Endothelial cell of umbilical vein (primary cell): ENCODE measurements at regions not wholly inside any gene's neighbourhood (a gene's known extent, or its start where the extent isn't known, plus 50 kb on each side); places are given as distances from the start of the nearest gene placed in this dataset.

ENCODE experiments used
- BruUV-seq: library from RNA; stranded (reverse); fragments of 400-500 nt; replicated peaks from 2 replicates; lab custom pipeline; 2021; lab: Mats Ljungman, UMichigan
- CTCF ChIA-PET: fragments of 300-600, 350-600 bp; sonication (Branson Sonifier 250); formaldehyde crosslinking; loops from one replicate; lab custom pipeline; 2021; ENCODE audit warnings: antibody characterized with exemption, inconsistent platforms; lab: Charles Lee
- POLR2A ChIA-PET: fragments of 300-600, 350-600 bp; sonication (Branson Sonifier 250); formaldehyde crosslinking; loops from one replicate; lab custom pipeline; 2021; ENCODE audit warnings: antibody characterized with exemption, inconsistent platforms; lab: Charles Lee
- DNase-seq: peaks from one replicate; pipeline ENCODE4 v3.0.0-alpha.2; 2011; ENCODE audit warnings: low read depth, low spot score
- FAIRE-seq: peaks from 2 replicates; lab custom pipeline; 2011; peaks lifted over from hg19 to GRCh38; lab: Jason Lieb, UNC
- H2AFZ ChIP-seq: 2 replicates; pipeline ENCODE4 v1.6.0; 2012; ENCODE audit warnings: low read depth, low read length, control low read depth, inconsistent platforms
- H3K27ac ChIP-seq: 2 replicates; pipeline ENCODE4 v1.5.1; 2011; ENCODE audit warnings: low read depth, mild to moderate bottlenecking, control low read depth, low read length, moderate library complexity; ENCODE audit not compliant: insufficient read depth
- H3K27me3 ChIP-seq, 2 experiments: 2 replicates each; pipeline versions ENCODE4 v1.6.0 to v1.6.1; 2011; ENCODE audit warnings: low read length in 2 of 2, mixed read lengths in 1 of 2; ENCODE audit not compliant: control insufficient read depth in 2 of 2, insufficient read depth in 2 of 2
- H3K36me3 ChIP-seq, 2 experiments: 2 replicates in 1 of 2; 3 replicates in 1 of 2; pipeline ENCODE4 v1.5.1; 2011; ENCODE audit warnings: low read length in 2 of 2, mild to moderate bottlenecking in 1 of 2, moderate library complexity in 1 of 2; ENCODE audit not compliant: control insufficient read depth in 2 of 2, insufficient read depth in 2 of 2; ENCODE audit errors: extremely low read depth in 1 of 2
- H3K4me1 ChIP-seq: 3 replicates; pipeline ENCODE4 v1.5.1; 2011; ENCODE audit warnings: mild to moderate bottlenecking, low read length; ENCODE audit not compliant: control insufficient read depth, insufficient read depth; ENCODE audit errors: extremely low read depth
- H3K4me2 ChIP-seq: 2 replicates; pipeline ENCODE4 v1.6.1; 2011; ENCODE audit warnings: low read length, control low read depth, mixed read lengths; ENCODE audit not compliant: insufficient read depth
- H3K4me3 ChIP-seq, 3 experiments: fragments of 200-600 bp in 1 of 3; sonication (generic), shearing (Covaris generic) in 1 of 3; replicated peaks in 1 of 3; 2 replicates each; pipeline ENCODE4 v1.5.1; 2011 to 2016; ENCODE audit warnings: control low read depth in 3 of 3, low read length in 3 of 3, mild to moderate bottlenecking in 2 of 3, inconsistent platforms in 1 of 3, low read depth in 1 of 3, moderate library complexity in 1 of 3; ENCODE audit not compliant: insufficient read depth in 1 of 3
- H3K79me2 ChIP-seq: 2 replicates; pipeline ENCODE4 v1.6.0; 2012; ENCODE audit warnings: low read length, inconsistent platforms; ENCODE audit not compliant: control insufficient read depth, insufficient read depth
- H3K9ac ChIP-seq: replicated peaks from 2 replicates; pipeline ENCODE3; 2011; ENCODE audit warnings: low read length, control low read depth; ENCODE audit not compliant: insufficient read depth; ENCODE audit errors: extremely low read depth
- H3K9me1 ChIP-seq: replicated peaks from 3 replicates; pipeline ENCODE4 v1.6.0; 2011; ENCODE audit warnings: mild to moderate bottlenecking, low read length; ENCODE audit not compliant: control insufficient read depth, insufficient read depth; ENCODE audit errors: extremely low read depth
- H3K9me3 ChIP-seq: replicated peaks from 2 replicates; pipeline ENCODE4 v1.5.1; 2012; ENCODE audit warnings: low read length, inconsistent platforms; ENCODE audit not compliant: control insufficient read depth, insufficient read depth
- H4K20me1 ChIP-seq: replicated peaks from 2 replicates; pipeline ENCODE3; 2011; ENCODE audit warnings: mild to moderate bottlenecking, low read length; ENCODE audit not compliant: control insufficient read depth, insufficient read depth; ENCODE audit errors: extremely low read depth
- CTCF ChIP-seq, 2 donors: IDR thresholded peaks; 1 replicate in 1 of 2; 2 replicates in 1 of 2; pipeline ENCODE4 v1.5.1; 2011; ENCODE audit warnings: low read length in 2 of 2, mild to moderate bottlenecking in 2 of 2, moderate library complexity in 2 of 2, control low read depth in 1 of 2, inconsistent platforms in 1 of 2, low read depth in 1 of 2; ENCODE audit not compliant: insufficient read depth in 1 of 2; ENCODE audit errors: extremely low read depth in 1 of 2
- EZH2 ChIP-seq: IDR thresholded peaks from 2 replicates; pipeline ENCODE4 v1.6.1; 2012; ENCODE audit warnings: borderline replicate concordance, low read depth, mild to moderate bottlenecking, moderate library complexity, low read length, inconsistent platforms; ENCODE audit not compliant: severe bottlenecking
- FOS ChIP-seq: IDR thresholded peaks from 2 replicates; pipeline ENCODE4 v1.6.1; 2011; ENCODE audit warnings: mild to moderate bottlenecking, low read length, moderate library complexity, borderline replicate concordance; ENCODE audit not compliant: insufficient read depth
- GATA2 ChIP-seq: IDR thresholded peaks from 2 replicates; pipeline ENCODE4 v1.7.0; 2011; ENCODE audit warnings: low read depth, mild to moderate bottlenecking, moderate library complexity, mixed read lengths, low read length; ENCODE audit not compliant: insufficient read length, insufficient read depth
- JUN ChIP-seq: IDR thresholded peaks from 2 replicates; pipeline ENCODE4 v1.6.1; 2011; ENCODE audit warnings: borderline replicate concordance, low read depth; ENCODE audit not compliant: insufficient read length, insufficient read depth
- POLR2AphosphoS5 ChIP-seq: IDR thresholded peaks from 2 replicates; pipeline ENCODE4 v1.6.1; 2012; ENCODE audit warnings: low read depth, mild to moderate bottlenecking, control low read depth, low read length, moderate library complexity; ENCODE audit not compliant: insufficient read depth
- dilution Hi-C: fragments of 300-500 bp; cut with MboI; formaldehyde crosslinking; loops from one replicate; pipeline ENCODE4 v1.15.0; 2019; ENCODE audit warnings: low sequenced_read_pairs; ENCODE audit not compliant: extremely low pct_ligation_motif_present
- intact Hi-C: fragments of 100-400 bp; cut with micrococcal nuclease; formaldehyde crosslinking; loops from one replicate; pipeline ENCODE4 v1.10.0; 2022

GRCh38 chr6:48619771-48620170, 508.8 kb upstream of the PTCHD4 start:
- Histone ChIP-seq H4K20me1 (no peaks in the 10 kb centered on the region), H3K27ac (no peak overlapping the region), H3K79me2 (no peaks in the 10 kb centered on the region), H3K27me3 (no peaks in the 10 kb centered on the region), H3K9ac (no peak overlapping the region), H2AFZ (no peak overlapping the region), H3K4me3 (no peak overlapping the region), H3K36me3 (no peaks in the 10 kb centered on the region), H3K9me1 (no peaks in the 10 kb centered on the region), H3K4me1 (no peaks in the 10 kb centered on the region), H3K9me3 (no peaks in the 10 kb centered on the region), H3K4me2 (no peak overlapping the region)
- TF ChIP-seq GATA2 (no peak), POLR2AphosphoS5 (no peak), CTCF (IDR thresholded peaks at IDR 0.05; ENCODE audit: extremely low read depth in 1 of 2, insufficient read depth in 1 of 2, low read depth in 1 of 2, low read length in 2 of 2) (no peak), FOS (no peak), EZH2 (no peak), JUN (no peak)
- dilution Hi-C loops (no loop called here), intact Hi-C loops (no loop called here)
- FAIRE-seq (no peak), DNase-seq (no peak)
- ChIA-PET POLR2A (no interaction called here), CTCF (interaction anchor here (0.6 kb wide), 1 partner anchor 76 kb away, joined by 3 read pairs; no protein-coding TSS in a partner anchor)
- BruUV-seq: no TSS peak
